ENCODE measurements at regions not wholly inside any gene's neighbourhood (a gene's known extent, or its start where the extent isn't known, plus 50 kb on each side); places are given as distances from the start of the nearest gene placed in this dataset.

DNA sequence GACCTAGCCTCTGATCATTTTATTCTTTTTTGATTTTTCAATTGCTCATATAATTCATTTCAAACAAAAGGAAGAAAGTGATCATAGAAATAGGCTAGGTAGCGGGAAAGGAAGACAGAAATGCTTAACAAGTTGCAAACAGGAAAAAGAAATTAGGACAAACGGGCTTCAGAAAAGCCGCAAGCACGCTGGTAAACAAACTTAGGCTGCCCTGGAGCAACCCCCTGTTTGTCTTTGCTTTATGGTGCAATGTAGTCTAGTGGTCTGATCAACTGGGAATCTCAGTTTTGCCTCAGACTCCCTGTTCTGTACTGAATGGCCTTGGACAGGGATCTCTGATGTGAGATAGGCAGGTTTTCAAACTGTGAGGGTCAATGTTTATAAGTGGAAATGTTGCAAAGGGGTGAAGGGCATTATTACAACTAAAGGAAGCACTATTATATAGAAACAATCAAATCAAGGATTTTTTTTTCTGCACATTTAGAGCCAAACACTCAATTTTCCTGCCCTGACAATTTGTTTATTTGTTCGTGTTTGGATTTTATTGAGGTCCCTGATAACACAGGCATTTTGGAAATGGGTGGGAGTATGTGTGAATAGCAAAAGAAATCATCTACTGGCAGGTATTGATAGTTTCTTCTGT lies 146.8 kb upstream of the NRIP1 start:
- Histone ChIP-seq H2BK120ac (ENCODE audit: low read depth, low read length) (no peak overlapping the region), H2BK5ac (ENCODE audit: low read depth, low read length, poor library complexity, severe bottlenecking) (no peak overlapping the region), H4K8ac (ENCODE audit: low read depth in 2 of 2, low read length in 2 of 2) (no peak overlapping the region), H3K27me3 (ENCODE audit: control insufficient read depth, insufficient read depth, low read length) (no peaks in the 10 kb centered on the region), H3K9me1 (ENCODE audit: insufficient read depth, low read length) (no peaks in the 10 kb centered on the region), H3K4me1 (ENCODE audit: control insufficient read depth, insufficient read depth, low read length) (no peaks in the 10 kb centered on the region), H4K5ac (ENCODE audit: low read depth, low read length) (no peak overlapping the region), H3K4me3 (ENCODE audit: insufficient read depth, low read depth, low read length) (no peak overlapping the region), H2AFZ (replicated peaks; ENCODE audit: low read length, poor library complexity) (no peak overlapping the region), H3K9ac (ENCODE audit: low read depth, low read length) (no peak overlapping the region), H3K23ac (ENCODE audit: low read depth, low read length) (no peak overlapping the region), H2AK5ac (ENCODE audit: low read depth, low read length) (no peak overlapping the region), H3K14ac (replicated peaks; ENCODE audit: low read depth, low read length) (no peak overlapping the region), H2AK9ac (replicated peaks; ENCODE audit: low read depth, low read length, poor library complexity) (no peak overlapping the region), H2BK20ac (ENCODE audit: low read depth, low read length) (no peak overlapping the region), H3K27ac (ENCODE audit: insufficient read depth, low read length) (no peak overlapping the region), H3K56ac (ENCODE audit: extremely low read depth, insufficient read depth, low read length) (no peak overlapping the region), H4K91ac (ENCODE audit: insufficient read depth, low read depth, low read length) (no peak overlapping the region), H3K79me1 (ENCODE audit: low read depth in 1 of 2, low read length in 2 of 2) (no peaks in the 10 kb centered on the region), H3K36me3 (ENCODE audit: control insufficient read depth, insufficient read depth, low read length) (no peaks in the 10 kb centered on the region), H3K18ac (ENCODE audit: low read depth, low read length) (no peak overlapping the region), H3K4me2 (ENCODE audit: low read depth, low read length) (no peak overlapping the region), H3K4ac (ENCODE audit: low read depth, low read length) (no peak overlapping the region), H4K20me1 (ENCODE audit: insufficient read depth, low read length) (no peaks in the 10 kb centered on the region), H3K9me3 (ENCODE audit: control insufficient read depth, insufficient read depth, low read length) (no peaks in the 10 kb centered on the region; the same call in 1 of the 2 replicates), H2BK15ac (ENCODE audit: low read depth, low read length) (no peak overlapping the region)
- DNase-seq (no peak), ATAC-seq (ENCODE audit: low read depth) (no peak)
- in situ Hi-C loops (cut with MboI; ENCODE audit: low sequenced_read_pairs): no loop called here
- CTCF ChIA-PET: no interaction called here
- POLR2A ChIA-PET (ENCODE audit: unreplicated experiment): no interaction called here
- intact Hi-C loops (cut with micrococcal nuclease): no loop called here
- TF ChIP-seq BHLHE40 (IDR thresholded peaks at IDR 0.05; ENCODE audit: low read depth, low read length): no peak
- TF ChIP-seq FOS (IDR thresholded peaks at IDR 0.05; ENCODE audit: low read depth, low read length): no peak
- TF ChIP-seq, protein P1, sequence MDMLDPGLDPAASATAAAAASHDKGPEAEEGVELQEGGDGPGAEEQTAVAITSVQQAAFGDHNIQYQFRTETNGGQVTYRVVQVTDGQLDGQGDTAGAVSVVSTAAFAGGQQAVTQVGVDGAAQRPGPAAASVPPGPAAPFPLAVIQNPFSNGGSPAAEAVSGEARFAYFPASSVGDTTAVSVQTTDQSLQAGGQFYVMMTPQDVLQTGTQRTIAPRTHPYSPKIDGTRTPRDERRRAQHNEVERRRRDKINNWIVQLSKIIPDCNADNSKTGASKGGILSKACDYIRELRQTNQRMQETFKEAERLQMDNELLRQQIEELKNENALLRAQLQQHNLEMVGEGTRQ (IDR thresholded peaks at IDR 0.05; ENCODE audit: low read depth, low read length): no peak
- TF ChIP-seq CHD1 (IDR thresholded peaks at IDR 0.05; ENCODE audit: low read depth, low read length): no peak
- TF ChIP-seq MXI1 (IDR thresholded peaks at IDR 0.05; ENCODE audit: borderline replicate concordance, low read depth, low read length): no peak
- TF ChIP-seq, protein P2, sequence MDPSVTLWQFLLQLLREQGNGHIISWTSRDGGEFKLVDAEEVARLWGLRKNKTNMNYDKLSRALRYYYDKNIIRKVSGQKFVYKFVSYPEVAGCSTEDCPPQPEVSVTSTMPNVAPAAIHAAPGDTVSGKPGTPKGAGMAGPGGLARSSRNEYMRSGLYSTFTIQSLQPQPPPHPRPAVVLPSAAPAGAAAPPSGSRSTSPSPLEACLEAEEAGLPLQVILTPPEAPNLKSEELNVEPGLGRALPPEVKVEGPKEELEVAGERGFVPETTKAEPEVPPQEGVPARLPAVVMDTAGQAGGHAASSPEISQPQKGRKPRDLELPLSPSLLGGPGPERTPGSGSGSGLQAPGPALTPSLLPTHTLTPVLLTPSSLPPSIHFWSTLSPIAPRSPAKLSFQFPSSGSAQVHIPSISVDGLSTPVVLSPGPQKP (IDR thresholded peaks at IDR 0.05; ENCODE audit: borderline replicate concordance, low read depth, low read length): no peak
- no peak for TF ChIP-seq NFE2L2 (IDR thresholded peaks at IDR 0.05; ENCODE audit: low read depth, low read length)
- TF ChIP-seq, protein P3, sequence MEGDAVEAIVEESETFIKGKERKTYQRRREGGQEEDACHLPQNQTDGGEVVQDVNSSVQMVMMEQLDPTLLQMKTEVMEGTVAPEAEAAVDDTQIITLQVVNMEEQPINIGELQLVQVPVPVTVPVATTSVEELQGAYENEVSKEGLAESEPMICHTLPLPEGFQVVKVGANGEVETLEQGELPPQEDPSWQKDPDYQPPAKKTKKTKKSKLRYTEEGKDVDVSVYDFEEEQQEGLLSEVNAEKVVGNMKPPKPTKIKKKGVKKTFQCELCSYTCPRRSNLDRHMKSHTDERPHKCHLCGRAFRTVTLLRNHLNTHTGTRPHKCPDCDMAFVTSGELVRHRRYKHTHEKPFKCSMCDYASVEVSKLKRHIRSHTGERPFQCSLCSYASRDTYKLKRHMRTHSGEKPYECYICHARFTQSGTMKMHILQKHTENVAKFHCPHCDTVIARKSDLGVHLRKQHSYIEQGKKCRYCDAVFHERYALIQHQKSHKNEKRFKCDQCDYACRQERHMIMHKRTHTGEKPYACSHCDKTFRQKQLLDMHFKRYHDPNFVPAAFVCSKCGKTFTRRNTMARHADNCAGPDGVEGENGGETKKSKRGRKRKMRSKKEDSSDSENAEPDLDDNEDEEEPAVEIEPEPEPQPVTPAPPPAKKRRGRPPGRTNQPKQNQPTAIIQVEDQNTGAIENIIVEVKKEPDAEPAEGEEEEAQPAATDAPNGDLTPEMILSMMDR (conservative IDR thresholded peaks at IDR 0.05; ENCODE audit: low read depth, low read length): no peak
- no peak for TF ChIP-seq RAD21 (IDR thresholded peaks at IDR 0.05; ENCODE audit: low read length)
- no peak for TF ChIP-seq POLR2A (IDR thresholded peaks at IDR 0.05; ENCODE audit: low read depth, low read length)
- no peak for TF ChIP-seq SMC3 (IDR thresholded peaks at IDR 0.05; ENCODE audit: low read depth, low read length)
- TF ChIP-seq RCOR1 (IDR thresholded peaks at IDR 0.05; ENCODE audit: insufficient replicate concordance, low read length): no peak
- TF ChIP-seq RFX5 (IDR thresholded peaks at IDR 0.05; ENCODE audit: low read depth, low read length): no peak
- dilution Hi-C loops (cut with HindIII; ENCODE audit: low sequenced_read_pairs, unreplicated experiment): no loop called here
- no TSS peak for BruUV-seq (replicated peaks)
- no CpG with 5 or more reads among the region's 5 CpGs for WGBS, 2 experiments (ENCODE audit: extremely low coverage in 2 of 2, insufficient read length in 1 of 2)

Data from IMR-90 (cell line).